ENCODE measurements at regions not wholly inside any gene's neighbourhood (a gene's known extent, or its start where the extent isn't known, plus 50 kb on each side); places are given as distances from the start of the nearest gene placed in this dataset.

DNA sequence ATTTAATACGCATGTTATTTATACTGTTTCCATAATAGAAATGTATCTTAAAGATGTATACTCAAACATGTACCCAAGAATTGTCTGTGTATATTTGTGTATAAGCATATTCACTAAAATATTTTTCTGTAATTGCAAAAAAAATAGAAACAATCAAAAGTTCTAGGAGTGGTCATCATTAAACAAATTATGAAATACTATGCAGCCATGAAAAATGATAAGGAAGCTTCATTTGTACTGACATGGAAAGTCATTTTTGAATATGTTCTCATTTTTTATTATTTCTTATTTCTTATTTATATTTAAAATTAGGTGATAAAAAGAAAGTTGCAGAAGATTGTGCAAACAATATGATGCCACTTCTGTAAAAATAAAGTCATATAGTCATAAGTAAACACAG is 400.0 kb upstream of the AUTS2 start:
- TF ChIP-seq, protein P1, sequence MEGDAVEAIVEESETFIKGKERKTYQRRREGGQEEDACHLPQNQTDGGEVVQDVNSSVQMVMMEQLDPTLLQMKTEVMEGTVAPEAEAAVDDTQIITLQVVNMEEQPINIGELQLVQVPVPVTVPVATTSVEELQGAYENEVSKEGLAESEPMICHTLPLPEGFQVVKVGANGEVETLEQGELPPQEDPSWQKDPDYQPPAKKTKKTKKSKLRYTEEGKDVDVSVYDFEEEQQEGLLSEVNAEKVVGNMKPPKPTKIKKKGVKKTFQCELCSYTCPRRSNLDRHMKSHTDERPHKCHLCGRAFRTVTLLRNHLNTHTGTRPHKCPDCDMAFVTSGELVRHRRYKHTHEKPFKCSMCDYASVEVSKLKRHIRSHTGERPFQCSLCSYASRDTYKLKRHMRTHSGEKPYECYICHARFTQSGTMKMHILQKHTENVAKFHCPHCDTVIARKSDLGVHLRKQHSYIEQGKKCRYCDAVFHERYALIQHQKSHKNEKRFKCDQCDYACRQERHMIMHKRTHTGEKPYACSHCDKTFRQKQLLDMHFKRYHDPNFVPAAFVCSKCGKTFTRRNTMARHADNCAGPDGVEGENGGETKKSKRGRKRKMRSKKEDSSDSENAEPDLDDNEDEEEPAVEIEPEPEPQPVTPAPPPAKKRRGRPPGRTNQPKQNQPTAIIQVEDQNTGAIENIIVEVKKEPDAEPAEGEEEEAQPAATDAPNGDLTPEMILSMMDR (IDR thresholded peaks at IDR 0.05 in 4 of 5, conservative IDR thresholded peaks at IDR 0.05 in 1 of 5) = no peak
- TF ChIP-seq POLR2A (IDR thresholded peaks at IDR 0.05) = no peak

Data from gastrocnemius medialis (tissue), 4 donors.